ENCODE measurements at regions not wholly inside any gene's neighbourhood (a gene's known extent, or its start where the extent isn't known, plus 50 kb on each side); places are given as distances from the start of the nearest gene placed in this dataset.

- no peak overlapping the region for H3K27ac Mint-ChIP-seq
- no peak overlapping the region for H3K9ac ChIP-seq (ENCODE audit: extremely low read depth, low read length, poor library complexity, severe bottlenecking)
- no peak for TF ChIP-seq CTCF (conservative IDR thresholded peaks at IDR 0.05)
- H3K27me3 Mint-ChIP-seq (ENCODE audit: insufficient read depth), result no peaks in the 10 kb centered on the region
- peaks cover 2% of the 10 kb centered on the region for H3K9me3 Mint-ChIP-seq
- no peaks in the 10 kb centered on the region for H3K36me3 Mint-ChIP-seq (ENCODE audit: low read depth)
- H3K27ac ChIP-seq (ENCODE audit: low read depth, low read length), result no peak overlapping the region
- DNase-seq, result no peak
- no peaks in the 10 kb centered on the region for H3K27me3 ChIP-seq (ENCODE audit: control insufficient read depth, insufficient read depth, low read length, poor library complexity, severe bottlenecking)
- H3K4me3 Mint-ChIP-seq, result no peak overlapping the region
- no peaks in the 10 kb centered on the region for H3K4me1 Mint-ChIP-seq
- 91 to 93% methylated on average over 5 to 11 of the region's 12 CpGs for WGBS, 2 experiments (ENCODE audit: insufficient coverage in 1 of 2, insufficient read length in 1 of 2)
- no peaks in the 10 kb centered on the region for H3K36me3 ChIP-seq (ENCODE audit: control insufficient read depth, insufficient read depth, low read length)
- no peak overlapping the region for H3K4me3 ChIP-seq (ENCODE audit: low read length)
- H3K9me3 ChIP-seq (ENCODE audit: control insufficient read depth, low read length), result no peaks in the 10 kb centered on the region
- H3K4me1 ChIP-seq (ENCODE audit: control insufficient read depth, insufficient read depth, low read length), result no peaks in the 10 kb centered on the region
These were observed 635.7 kb downstream of the FBXO15 start for GRCh38 chr18:73511771-73512503.

- Histone ChIP-seq H3K4me1 (ENCODE audit: control insufficient read depth, insufficient read depth, low read length) (no peaks in the 10 kb centered on the region), H3K36me3 (ENCODE audit: control insufficient read depth, insufficient read depth, low read length) (no peaks in the 10 kb centered on the region), H3K4me3 (ENCODE audit: low read length) (no peak overlapping the region), H3K27ac (ENCODE audit: low read depth, low read length) (no peak overlapping the region), H3K9ac (ENCODE audit: extremely low read depth, low read length, poor library complexity, severe bottlenecking) (no peak overlapping the region), H3K9me3 (ENCODE audit: control insufficient read depth, low read length) (no peaks in the 10 kb centered on the region), H3K27me3 (ENCODE audit: control insufficient read depth, insufficient read depth, low read length, poor library complexity, severe bottlenecking) (no peaks in the 10 kb centered on the region)
- no peak for TF ChIP-seq CTCF (conservative IDR thresholded peaks at IDR 0.05)
- WGBS, 2 experiments (ENCODE audit: insufficient coverage in 1 of 2, insufficient read length in 1 of 2), result 86 to 90% methylated on average over 1 of the region's 2 CpGs
- no peak for DNase-seq
- H3K9me3 Mint-ChIP-seq, result no peaks in the 10 kb centered on the region
- no peak overlapping the region for H3K27ac Mint-ChIP-seq
- no peaks in the 10 kb centered on the region for H3K27me3 Mint-ChIP-seq (ENCODE audit: insufficient read depth)
- no peaks in the 10 kb centered on the region for H3K36me3 Mint-ChIP-seq (ENCODE audit: low read depth)
- no peak overlapping the region for H3K4me3 Mint-ChIP-seq
- H3K4me1 Mint-ChIP-seq, result no peaks in the 10 kb centered on the region
These were observed 638.2 kb downstream of the FBXO15 start for GRCh38 chr18:73509460-73509859.

GRCh38 chr18:73503326-73503725, 635.5 kb upstream of the NETO1 start:
- Histone ChIP-seq H3K4me1 (ENCODE audit: control insufficient read depth, insufficient read depth, low read length) (no peaks in the 10 kb centered on the region), H3K27me3 (ENCODE audit: control insufficient read depth, insufficient read depth, low read length, poor library complexity, severe bottlenecking) (no peaks in the 10 kb centered on the region), H3K27ac (ENCODE audit: low read depth, low read length) (no peak overlapping the region), H3K36me3 (ENCODE audit: control insufficient read depth, insufficient read depth, low read length) (no peaks in the 10 kb centered on the region), H3K9me3 (ENCODE audit: control insufficient read depth, low read length) (no peaks in the 10 kb centered on the region), H3K4me3 (ENCODE audit: low read length) (no peak overlapping the region), H3K9ac (ENCODE audit: extremely low read depth, low read length, poor library complexity, severe bottlenecking) (no peak overlapping the region)
- Mint-ChIP-seq H3K4me3 (no peak overlapping the region), H3K36me3 (ENCODE audit: low read depth) (no peaks in the 10 kb centered on the region), H3K27ac (no peak overlapping the region), H3K27me3 (ENCODE audit: insufficient read depth) (no peaks in the 10 kb centered on the region), H3K9me3 (peaks cover 1% of the 10 kb centered on the region), H3K4me1 (no peaks in the 10 kb centered on the region)
- DNase-seq, result no peak
- no peak for TF ChIP-seq CTCF (conservative IDR thresholded peaks at IDR 0.05)
- WGBS, 2 experiments (ENCODE audit: insufficient coverage in 1 of 2, insufficient read length in 1 of 2), result 0% methylated on average over 1 of the region's 1 CpG
